HEK293 (cell line): ENCODE measurements at regions not wholly inside any gene's neighbourhood (a gene's known extent, or its start where the extent isn't known, plus 50 kb on each side); places are given as distances from the start of the nearest gene placed in this dataset.

Experiments used
- CTCF ChIP-seq: fragments of 450-650 bp; formaldehyde crosslinking; IDR thresholded peaks from 2 replicates; pipeline ENCODE4 v1.5.1; 2016; ENCODE audit warnings: missing biosample characterization, missing genetic modification characterization
- REST ChIP-seq: fragments of 450-650 bp; formaldehyde crosslinking; IDR thresholded peaks from 2 replicates; pipeline ENCODE4 v1.5.1; 2016; ENCODE audit warnings: missing biosample characterization, missing genetic modification characterization
- YY2 ChIP-seq: fragments of 450-650 bp; formaldehyde crosslinking; IDR thresholded peaks from 2 replicates; pipeline ENCODE4 v1.5.1; 2016; ENCODE audit warnings: missing biosample characterization, missing genetic modification characterization
- ZBTB11 ChIP-seq: fragments of 450-650 bp; formaldehyde crosslinking; conservative IDR thresholded peaks from 2 replicates; pipeline ENCODE4 v1.5.1; 2016; ENCODE audit warnings: low read depth, missing biosample characterization, missing genetic modification characterization
- ZBTB17 ChIP-seq: fragments of 450-650 bp; formaldehyde crosslinking; IDR thresholded peaks from 2 replicates; pipeline ENCODE4 v1.5.1; 2016; ENCODE audit warnings: missing biosample characterization, missing genetic modification characterization
- ZBTB21 ChIP-seq: fragments of 450-650 bp; formaldehyde crosslinking; IDR thresholded peaks from 2 replicates; pipeline ENCODE4 v1.5.1; 2017; ENCODE audit warnings: missing biosample characterization, missing genetic modification characterization
- ZNF121 ChIP-seq: fragments of 450-650 bp; formaldehyde crosslinking; IDR thresholded peaks from 2 replicates; pipeline ENCODE4 v1.5.1; 2016; ENCODE audit warnings: missing biosample characterization, missing genetic modification characterization
- ZNF148 ChIP-seq: fragments of 450-650 bp; formaldehyde crosslinking; IDR thresholded peaks from 2 replicates; pipeline ENCODE4 v1.5.0; 2017; ENCODE audit warnings: missing biosample characterization, missing genetic modification characterization, borderline replicate concordance
- ZNF274 ChIP-seq, 2 experiments: fragments of 200-500 bp in 1 of 2; fragments of 450-650 bp in 1 of 2; sonication (Bioruptor generic) in 1 of 2; formaldehyde crosslinking in 1 of 2; IDR thresholded peaks; 2 replicates each; pipeline versions ENCODE4 v1.5.1 to v1.6.1; 2014 to 2016; ENCODE audit warnings: borderline replicate concordance in 1 of 2, inconsistent platforms in 1 of 2, low read length in 1 of 2, missing biosample characterization in 1 of 2, missing genetic modification characterization in 1 of 2
- ZNF426 ChIP-seq: fragments of 450-650 bp; formaldehyde crosslinking; IDR thresholded peaks from 2 replicates; pipeline ENCODE4 v1.5.1; 2017; ENCODE audit warnings: missing biosample characterization, missing genetic modification characterization, mild to moderate bottlenecking, inconsistent platforms, moderate library complexity
- ZNF530 ChIP-seq: fragments of 450-650 bp; formaldehyde crosslinking; IDR thresholded peaks from 2 replicates; pipeline ENCODE4 v1.5.1; 2016; ENCODE audit warnings: low read depth, missing biosample characterization, missing genetic modification characterization

GRCh38 chr4:33882246-33882990, 2361.9 kb downstream of the ARAP2 start:
- TF ChIP-seq YY2 (tag by site-specific recombination) (no peak), ZNF274 (IDR thresholded peaks at IDR 0.05; ENCODE audit: low read length) (no peak), ZNF274 (tag by site-specific recombination; IDR thresholded peaks at IDR 0.05; ENCODE audit: borderline replicate concordance) (no peak), REST (tag by site-specific recombination) (no peak), CTCF (tag by site-specific recombination) (no peak), ZBTB11 (no peak), ZNF148 (tag by site-specific recombination) (no peak), ZBTB17 (tag by site-specific recombination) (no peak), ZNF530 (tag by site-specific recombination) (no peak), ZNF426 (no peak), ZNF121 (no peak), ZBTB21 (no peak)
